GM21367 (cell line): ENCODE measurements at regions not wholly inside any gene's neighbourhood (a gene's known extent, or its start where the extent isn't known, plus 50 kb on each side); places are given as distances from the start of the nearest gene placed in this dataset.

Source experiments
- ATAC-seq: cut with Tn5 transposase; IDR thresholded peaks from one replicate; pipeline ENCODE4 v1.9.1; 2021; ENCODE audit not compliant: unreplicated experiment

GRCh38 chr14:71525663-71526221, 406.5 kb upstream of the RGS6 start:
- no peak for ATAC-seq

DNA sequence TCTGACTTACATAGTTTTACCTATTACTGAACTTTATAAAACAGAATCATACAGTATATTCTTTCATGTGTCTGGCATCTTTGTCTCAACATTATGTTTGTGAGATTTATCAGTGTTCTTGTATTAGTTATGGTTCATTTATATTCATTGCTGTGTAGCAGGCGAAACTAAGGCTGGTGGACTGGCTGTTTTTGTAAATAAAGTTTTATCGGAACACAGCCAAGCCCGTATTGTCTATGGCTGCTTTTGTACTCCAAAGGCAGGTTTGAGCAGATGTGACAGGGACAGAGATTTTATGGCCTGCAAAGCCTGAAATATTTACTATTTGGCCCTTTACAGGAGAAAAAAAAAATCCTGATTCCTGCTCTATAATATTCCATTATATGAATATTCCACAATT, 405.8 kb upstream of the RGS6 start:
- ATAC-seq: no peak

DNA sequence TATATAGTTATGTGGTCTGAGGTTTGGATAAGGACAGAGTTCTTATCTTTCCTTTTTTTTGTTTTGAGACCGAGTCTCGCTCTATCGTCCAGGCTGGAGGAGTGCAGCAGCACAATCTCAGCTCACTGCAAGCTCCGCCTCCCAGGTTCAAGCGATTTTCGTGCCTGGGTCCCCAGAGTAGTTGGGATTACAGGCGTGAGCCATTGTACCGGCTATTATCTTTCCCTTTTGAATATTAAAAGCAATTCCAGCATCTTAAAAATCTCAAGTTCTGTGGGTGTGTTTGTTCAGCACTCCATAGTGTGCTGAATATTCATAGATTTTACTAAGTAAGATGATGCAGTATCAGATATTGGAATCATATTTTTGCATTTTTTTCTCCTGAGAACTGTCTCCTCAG, 404.4 kb upstream of the RGS6 start:
- no peak for ATAC-seq

GRCh38 chr14:71529848-71530247, 402.4 kb upstream of the RGS6 start:
- no peak for ATAC-seq

DNA sequence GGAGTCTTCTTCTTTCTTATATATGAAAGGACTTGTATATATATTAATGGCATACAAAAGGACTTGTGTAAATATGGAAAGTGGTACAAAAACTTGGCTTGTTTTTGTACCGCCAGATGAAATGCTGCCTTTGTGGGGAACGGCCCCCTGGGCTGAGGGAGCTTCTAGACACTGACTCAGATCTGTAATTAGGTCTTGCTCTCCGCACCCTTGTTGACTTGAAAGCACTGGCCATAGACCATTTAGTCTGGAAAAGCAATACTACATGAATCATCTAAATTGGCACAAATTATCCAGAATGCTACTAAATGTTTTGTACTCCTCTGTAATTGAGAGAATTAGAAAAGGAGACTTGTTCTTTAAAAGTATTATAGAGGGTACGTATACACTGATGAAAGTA, 399.9 kb upstream of the RGS6 start:
- no peak for ATAC-seq

DNA sequence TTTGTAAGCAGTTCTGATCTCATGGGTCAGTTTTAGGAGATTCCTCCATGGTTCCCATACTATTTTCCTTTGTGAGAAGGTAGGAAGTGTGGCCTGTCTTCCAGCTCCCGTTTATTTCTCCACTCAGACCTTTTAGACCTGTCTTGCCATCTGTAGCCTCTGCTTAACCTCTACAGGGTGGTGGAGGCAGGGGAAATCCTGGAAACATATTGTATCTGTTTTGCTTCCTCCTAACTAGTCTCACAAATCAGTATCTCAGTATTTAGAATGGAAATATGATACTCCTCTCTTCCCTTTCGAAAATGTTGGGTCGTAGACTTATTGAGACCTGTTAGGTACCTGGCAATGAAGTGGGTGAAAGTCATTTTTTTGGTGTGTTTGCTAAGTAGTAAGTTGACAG, 399.4 kb upstream of the RGS6 start:
- ATAC-seq: no peak

- no peak for ATAC-seq
Observed at GRCh38 chr14:71533390-71533789, 398.8 kb upstream of the RGS6 start.

DNA sequence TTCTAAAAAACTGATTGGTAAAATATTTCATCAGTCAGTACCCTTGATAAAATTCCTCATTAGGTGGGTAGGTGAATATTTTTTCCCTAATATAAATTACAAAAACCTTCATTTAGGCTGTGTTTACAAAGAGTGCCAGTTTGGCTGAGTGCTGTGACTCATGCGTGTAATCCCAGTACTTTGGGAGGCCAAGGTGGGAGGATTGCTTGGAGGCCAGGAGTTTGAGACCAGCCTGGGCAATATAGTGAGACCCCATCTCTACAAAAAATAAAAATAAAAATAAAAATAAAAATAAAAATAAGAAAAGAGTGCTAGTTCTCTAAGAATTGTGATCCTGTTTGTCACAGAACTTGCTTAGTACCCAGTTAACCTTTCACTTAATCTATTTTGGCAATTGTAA, 398.4 kb upstream of the RGS6 start:
- ATAC-seq: no peak

- no peak for ATAC-seq
Observed at GRCh38 chr14:71534506-71534905, 397.7 kb upstream of the RGS6 start.

DNA sequence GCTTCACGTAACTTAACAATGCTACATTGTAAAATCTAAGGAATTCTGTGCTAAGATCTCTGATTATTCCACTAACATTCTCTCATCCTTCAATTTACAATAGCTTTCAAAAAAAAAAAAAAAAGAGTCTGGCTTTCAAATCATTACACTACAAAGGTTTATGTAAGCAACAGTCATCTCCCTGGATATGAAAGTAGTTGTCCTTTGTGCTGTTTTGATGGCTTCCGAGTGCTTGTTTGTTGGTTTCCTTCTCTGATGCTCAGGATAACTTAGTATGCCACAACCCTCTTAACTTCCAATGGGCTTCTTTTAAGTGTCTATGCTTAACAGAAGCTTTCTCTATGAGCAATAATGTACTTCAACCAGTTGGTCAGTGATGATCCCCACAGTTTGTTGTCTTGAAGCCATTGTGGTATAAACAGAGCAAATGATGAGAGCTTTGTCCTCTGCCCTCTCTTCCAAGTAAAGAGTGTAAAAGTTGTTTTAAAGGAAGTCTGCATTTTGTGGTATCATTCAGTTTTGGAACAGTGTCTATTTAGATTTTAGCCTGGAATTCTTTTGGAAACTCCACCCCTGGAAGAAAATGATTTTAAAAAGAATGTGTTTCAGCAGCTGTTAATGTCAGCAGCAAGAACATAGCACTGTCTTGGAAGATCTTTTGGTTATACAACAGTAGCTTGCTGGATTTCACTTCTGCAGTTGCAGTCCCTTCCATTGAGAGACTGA, 396.1 kb upstream of the RGS6 start:
- no peak for ATAC-seq

- no peak for ATAC-seq
Observed at GRCh38 chr14:71536927-71537772, 395.1 kb upstream of the RGS6 start.

DNA sequence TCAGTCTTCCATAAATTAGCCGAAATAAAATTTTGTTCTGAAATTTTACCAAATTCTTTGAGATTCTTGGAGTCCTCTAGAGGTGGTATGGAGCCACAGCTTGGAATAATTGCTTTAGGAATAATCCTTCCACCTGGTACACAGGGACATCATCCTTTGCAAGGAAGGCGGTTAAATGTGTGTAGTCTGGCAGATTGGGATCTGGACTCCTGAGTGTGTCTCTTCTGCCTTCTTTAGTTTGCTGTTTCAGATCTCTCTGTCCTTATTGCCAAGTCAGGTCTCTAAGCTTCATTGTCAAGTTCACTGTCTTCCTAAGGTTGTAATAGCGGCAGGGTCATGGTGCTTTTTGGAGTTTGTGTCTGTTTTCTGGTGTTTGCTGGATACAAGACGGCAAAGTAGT, 393.9 kb upstream of the RGS6 start:
- no peak for ATAC-seq

- ATAC-seq: no peak
Observed at GRCh38 chr14:71538938-71539649, 393.1 kb upstream of the RGS6 start.

DNA sequence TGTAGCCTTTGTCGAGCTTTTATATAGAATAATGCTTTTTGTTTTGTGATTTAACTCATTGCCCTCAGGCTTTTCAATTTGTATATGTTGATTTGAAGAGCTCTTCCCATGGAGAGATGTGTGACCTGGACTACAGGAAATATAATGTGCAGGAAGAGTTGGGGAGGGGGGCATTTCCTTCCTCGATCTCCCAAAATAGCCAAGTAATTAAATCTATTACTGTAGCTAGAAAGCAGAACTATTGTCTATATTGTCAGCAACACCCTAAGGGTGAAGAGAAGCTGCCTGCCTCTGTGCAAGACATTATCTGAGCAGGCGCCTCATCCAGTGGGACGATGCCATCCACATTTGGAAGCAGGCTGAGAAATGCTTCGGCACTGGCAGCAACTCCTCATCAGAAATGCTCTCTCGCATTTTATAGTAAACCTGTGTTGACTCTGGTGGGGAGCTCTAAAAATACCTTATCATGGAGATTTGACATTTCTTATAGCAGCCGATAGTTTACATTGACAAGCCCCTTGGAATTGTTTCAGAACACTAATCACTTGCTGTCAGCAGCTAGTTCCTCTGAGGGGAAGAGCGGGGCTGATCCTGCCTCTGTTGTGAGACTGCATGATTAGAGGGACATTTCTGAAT, 392.5 kb upstream of the RGS6 start:
- no peak for ATAC-seq

- no peak for ATAC-seq
Observed at GRCh38 chr14:71541271-71541670, 391.0 kb upstream of the RGS6 start.

- no peak for ATAC-seq
Observed at GRCh38 chr14:71541973-71542690, 390.1 kb upstream of the RGS6 start.

DNA sequence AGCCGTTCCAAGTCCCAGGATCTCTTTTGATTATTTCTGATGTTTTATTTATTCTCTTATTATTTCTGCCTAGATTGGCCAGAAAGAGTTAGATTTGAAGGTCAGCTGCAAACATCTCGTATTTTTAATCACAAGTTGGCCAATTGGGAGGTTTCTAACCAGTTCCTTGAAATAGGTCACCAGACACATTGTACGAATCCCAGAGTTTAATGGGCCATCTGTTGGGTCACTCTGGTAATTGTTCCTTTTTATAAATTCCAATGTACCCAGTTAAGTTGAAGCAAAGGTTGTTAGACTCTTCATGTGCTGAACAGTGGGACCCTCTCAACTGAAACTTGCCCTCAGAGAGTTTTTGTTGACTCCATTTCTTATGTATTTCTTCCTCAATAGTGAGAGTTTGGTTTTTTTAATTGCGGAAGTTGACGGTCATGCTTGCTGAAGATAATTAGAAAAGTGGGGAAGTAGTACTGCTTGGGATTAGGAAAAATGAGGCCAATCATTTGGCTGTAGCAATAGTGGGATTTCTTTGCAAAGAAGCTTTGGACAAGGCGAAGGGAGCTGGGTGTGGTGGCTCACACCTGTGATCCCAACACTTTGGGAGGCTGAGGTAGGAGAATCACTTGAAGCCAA, 382.7 kb upstream of the RGS6 start:
- no peak for ATAC-seq

GRCh38 chr14:71550367-71550766, 381.9 kb upstream of the RGS6 start:
- ATAC-seq: no peak

GRCh38 chr14:71551291-71551950, 380.8 kb upstream of the RGS6 start:
- no peak for ATAC-seq
